IPS-15b (cell line): ENCODE measurements at regions not wholly inside any gene's neighbourhood (a gene's known extent, or its start where the extent isn't known, plus 50 kb on each side); places are given as distances from the start of the nearest gene placed in this dataset.

Source experiments
- H3K27me3 ChIP-seq: one replicate; pipeline ENCODE4 v1.6.1; 2013; ENCODE audit warnings: low read length; ENCODE audit not compliant: control insufficient read depth, insufficient read depth
- H3K36me3 ChIP-seq: one replicate; pipeline ENCODE4 v1.6.1; 2013; ENCODE audit warnings: low read length; ENCODE audit not compliant: control insufficient read depth, insufficient read depth
- H3K4me1 ChIP-seq: one replicate; pipeline ENCODE4 v1.6.1; 2013; ENCODE audit warnings: mild to moderate bottlenecking, low read length; ENCODE audit not compliant: control insufficient read depth, insufficient read depth
- H3K4me3 ChIP-seq: one replicate; pipeline ENCODE4 v1.5.1; 2013; ENCODE audit warnings: low read depth, low read length
- H3K9ac ChIP-seq: one replicate; pipeline ENCODE4 v1.6.1; 2013; ENCODE audit warnings: low read depth, mild to moderate bottlenecking, low read length
- H3K9me3 ChIP-seq: one replicate; pipeline ENCODE4 v1.6.1; 2013; ENCODE audit warnings: mild to moderate bottlenecking, low read length; ENCODE audit not compliant: control insufficient read depth, insufficient read depth

DNA sequence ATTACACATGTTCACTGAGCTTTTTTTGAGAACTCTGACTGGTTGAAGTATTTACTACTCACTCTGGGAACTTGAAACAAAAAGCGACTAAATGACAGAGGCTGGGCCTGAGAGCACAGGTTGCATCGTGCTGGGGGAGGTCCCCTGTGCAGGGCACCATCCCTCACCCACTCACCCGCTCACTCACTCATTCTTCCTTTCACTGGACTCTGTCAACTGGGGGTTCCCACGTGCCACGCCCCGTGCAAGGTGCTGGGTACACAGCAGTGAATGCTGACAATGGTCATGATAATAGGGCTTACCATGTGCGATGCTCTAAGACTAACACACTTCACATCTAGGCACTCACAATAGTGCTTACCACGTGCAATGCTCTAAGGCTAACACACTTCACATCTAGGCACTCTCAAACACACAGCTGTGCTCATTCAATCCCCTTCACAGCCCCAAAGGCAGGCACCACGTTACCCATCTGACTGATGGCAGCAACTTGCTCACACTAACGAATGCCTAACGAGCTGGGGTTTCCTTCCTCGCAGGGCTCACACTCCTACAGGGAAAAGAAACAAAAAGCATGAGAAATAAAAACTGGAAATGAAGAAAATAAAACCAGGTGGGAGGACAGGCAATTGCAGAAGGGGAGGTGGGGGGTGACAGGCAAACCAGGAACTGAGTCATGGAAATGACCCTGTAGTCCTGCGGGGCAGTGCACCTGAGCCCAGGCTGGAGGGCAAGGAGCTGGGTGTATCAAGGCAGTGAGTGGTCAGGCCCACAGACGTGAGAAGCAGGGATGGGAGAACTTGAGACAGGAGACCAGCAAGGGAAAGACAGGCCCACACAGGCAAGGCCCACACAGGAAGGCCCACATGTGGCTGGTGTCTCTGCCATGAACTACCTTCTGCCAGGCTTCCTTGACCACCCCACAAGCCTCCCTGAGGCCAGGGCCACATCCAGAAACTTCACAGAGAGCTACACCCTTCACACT lies 147.0 kb upstream of the FAM20C start:
- no peaks in the 10 kb centered on the region for H3K36me3 ChIP-seq
- peaks cover 7% of the 10 kb centered on the region for H3K27me3 ChIP-seq
- no peaks in the 10 kb centered on the region for H3K4me1 ChIP-seq
- H3K4me3 ChIP-seq, result no peak overlapping the region
- no peak overlapping the region for H3K9ac ChIP-seq
- H3K9me3 ChIP-seq, result no peaks in the 10 kb centered on the region

DNA sequence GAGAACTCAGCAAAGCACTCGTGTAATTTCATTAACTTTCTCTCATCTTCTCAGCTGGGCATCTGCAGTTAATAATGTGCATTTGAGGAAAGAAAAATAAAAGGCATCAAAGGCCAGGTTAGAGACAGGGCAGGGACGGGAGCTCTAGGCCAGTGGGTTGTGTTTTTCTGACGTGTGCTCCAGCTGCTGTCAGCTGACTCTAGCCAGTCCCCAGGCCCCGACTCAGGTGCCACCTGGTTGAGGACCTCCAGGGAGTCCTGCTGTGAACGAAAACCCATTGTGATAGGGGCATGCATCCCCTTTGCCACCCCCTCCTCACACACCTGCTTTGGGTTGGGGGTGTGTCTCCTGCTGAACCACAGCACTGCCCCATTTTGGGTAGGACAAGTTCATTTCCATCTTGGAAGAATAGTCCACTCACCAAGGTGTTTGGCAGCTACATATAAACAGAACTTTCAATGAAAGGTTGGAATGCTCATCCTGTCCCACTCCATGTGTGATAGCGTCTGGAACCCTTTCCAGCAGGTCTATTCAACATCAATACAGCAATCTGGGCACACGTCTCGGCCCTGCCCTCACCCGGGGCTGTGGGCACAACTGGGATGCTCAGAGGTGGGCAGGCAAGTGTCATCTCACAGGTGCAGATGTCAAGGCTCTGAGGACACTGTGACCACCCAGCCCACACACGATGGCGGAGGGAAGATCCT lies 146.1 kb upstream of the FAM20C start:
- peaks cover 7% of the 10 kb centered on the region for H3K27me3 ChIP-seq
- no peaks in the 10 kb centered on the region for H3K4me1 ChIP-seq
- no peaks in the 10 kb centered on the region for H3K9me3 ChIP-seq
- H3K36me3 ChIP-seq, result no peaks in the 10 kb centered on the region
- no peak overlapping the region for H3K9ac ChIP-seq
- H3K4me3 ChIP-seq, result no peak overlapping the region

DNA sequence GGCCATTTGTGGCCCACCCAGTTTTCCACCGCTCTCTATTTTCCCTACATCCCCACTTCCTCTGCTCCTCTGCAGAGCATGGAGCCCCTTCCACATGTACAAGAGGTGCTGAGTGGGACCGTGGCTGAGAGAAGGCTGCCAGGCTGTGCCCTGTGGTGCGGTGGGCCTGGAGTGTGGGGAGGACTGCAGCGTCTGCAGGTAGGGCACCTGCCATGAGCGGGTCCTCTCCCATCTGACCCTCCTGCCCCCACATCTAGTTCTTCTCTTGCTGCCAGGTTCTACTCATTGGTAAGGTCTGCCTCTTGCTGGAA lies 145.6 kb upstream of the FAM20C start:
- H3K36me3 ChIP-seq, result no peaks in the 10 kb centered on the region
- H3K4me1 ChIP-seq, result no peaks in the 10 kb centered on the region
- H3K4me3 ChIP-seq, result no peak overlapping the region
- H3K9me3 ChIP-seq, result no peaks in the 10 kb centered on the region
- no peak overlapping the region for H3K9ac ChIP-seq
- peaks cover 3% of the 10 kb centered on the region for H3K27me3 ChIP-seq

DNA sequence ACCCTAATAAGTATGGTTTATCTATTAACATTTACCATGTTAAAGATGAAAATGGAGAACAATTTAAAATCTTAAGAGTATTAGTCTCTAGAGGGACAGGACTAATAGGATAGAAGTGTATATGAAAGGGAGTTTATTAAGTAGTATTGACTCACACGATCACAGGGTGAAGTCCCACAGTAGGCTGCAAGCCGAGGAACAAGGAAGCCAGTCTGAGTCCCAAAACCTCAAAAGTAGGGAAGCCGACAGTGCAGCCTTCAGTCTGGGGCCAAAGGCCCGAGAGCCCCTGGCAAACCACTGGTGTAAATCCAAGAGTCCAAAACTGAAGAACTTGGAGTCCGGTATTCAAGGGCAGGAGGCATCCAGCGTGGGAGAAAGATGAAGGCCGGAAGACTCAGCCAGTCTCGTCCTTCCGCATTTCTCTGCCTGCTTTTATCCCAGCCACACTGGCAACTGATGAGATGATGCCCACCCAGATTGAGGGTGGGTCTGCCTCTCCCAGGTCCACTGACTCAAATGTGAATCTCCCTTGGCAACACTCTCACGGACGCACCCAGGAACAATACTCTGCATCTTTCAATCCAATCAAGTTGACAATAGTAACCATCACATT lies 140.8 kb upstream of the FAM20C start:
- Histone ChIP-seq H3K27me3 (no peaks in the 10 kb centered on the region), H3K36me3 (no peaks in the 10 kb centered on the region), H3K9ac (no peak overlapping the region), H3K4me1 (no peaks in the 10 kb centered on the region), H3K9me3 (no peaks in the 10 kb centered on the region), H3K4me3 (no peak overlapping the region)

DNA sequence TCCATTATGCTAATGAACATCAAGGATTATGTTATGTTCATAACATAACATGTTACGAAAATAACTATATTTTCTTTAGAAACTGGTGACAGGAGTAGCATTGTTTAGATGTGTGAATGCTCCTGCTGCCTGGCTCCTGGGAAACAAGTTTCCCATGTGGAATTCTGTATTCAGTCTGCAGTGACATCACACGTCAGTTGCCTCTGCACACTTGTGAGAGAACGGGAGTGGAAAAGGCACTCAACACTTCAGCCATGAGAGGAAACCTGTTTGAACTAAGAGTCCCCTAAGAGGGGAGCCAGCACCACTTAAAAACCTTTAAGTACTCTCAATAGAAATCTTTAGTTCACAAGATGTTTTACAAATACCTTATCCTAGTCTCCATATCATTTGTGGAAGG lies 140.3 kb upstream of the FAM20C start:
- Histone ChIP-seq H3K9me3 (no peaks in the 10 kb centered on the region), H3K9ac (no peak overlapping the region), H3K27me3 (no peaks in the 10 kb centered on the region)

DNA sequence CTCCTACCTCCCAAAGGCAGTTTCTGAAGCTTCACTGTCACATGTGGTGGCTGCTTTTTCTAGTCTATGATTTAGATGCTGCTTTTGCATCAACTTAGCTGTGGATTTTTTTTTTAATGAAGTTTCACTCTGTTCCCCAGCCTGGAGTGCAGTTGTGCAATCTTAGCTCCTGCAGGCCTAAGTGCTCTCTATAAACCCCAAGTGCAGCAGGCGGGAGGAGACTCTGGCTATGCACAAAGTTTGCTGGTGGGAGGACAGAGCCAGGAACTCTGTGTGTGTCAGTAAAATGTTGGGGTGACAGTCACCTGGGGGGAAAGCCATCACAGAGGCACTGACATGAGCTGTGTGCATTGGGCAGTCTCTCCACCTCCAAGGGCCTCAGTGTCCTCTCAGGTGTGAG lies 138.8 kb upstream of the FAM20C start:
- Histone ChIP-seq H3K4me1 (peaks cover 6% of the 10 kb centered on the region), H3K9me3 (no peaks in the 10 kb centered on the region), H3K4me3 (no peak overlapping the region), H3K9ac (no peak overlapping the region), H3K36me3 (no peaks in the 10 kb centered on the region), H3K27me3 (no peaks in the 10 kb centered on the region)

More for the DNA sequence above, 140.3 kb upstream of the FAM20C start:
- Histone ChIP-seq H3K36me3 (no peaks in the 10 kb centered on the region), H3K4me3 (no peak overlapping the region), H3K4me1 (no peaks in the 10 kb centered on the region)

DNA sequence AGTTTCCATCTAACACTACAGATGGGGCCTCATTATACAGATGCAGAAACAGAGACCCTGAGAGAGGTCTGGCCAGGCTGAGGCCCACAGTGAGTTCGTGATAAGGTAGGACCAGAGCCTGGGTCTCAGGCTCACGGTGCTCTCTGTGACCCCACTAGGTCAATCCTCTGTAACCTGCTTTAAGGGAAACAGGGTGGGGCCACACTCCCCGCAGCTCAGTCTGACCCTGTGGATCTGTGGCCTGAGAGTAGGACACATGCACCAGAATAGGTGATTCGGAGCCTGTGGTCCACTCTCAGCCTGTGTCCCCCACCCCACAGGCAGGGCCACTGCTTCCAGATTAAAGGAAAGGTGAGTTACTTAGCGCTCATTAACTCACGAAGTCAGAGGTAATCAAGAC lies 137.8 kb upstream of the FAM20C start:
- Histone ChIP-seq H3K4me1 (peaks cover 11% of the 10 kb centered on the region), H3K4me3 (no peak overlapping the region), H3K27me3 (no peaks in the 10 kb centered on the region), H3K9ac (no peak overlapping the region), H3K36me3 (no peaks in the 10 kb centered on the region), H3K9me3 (no peaks in the 10 kb centered on the region)

DNA sequence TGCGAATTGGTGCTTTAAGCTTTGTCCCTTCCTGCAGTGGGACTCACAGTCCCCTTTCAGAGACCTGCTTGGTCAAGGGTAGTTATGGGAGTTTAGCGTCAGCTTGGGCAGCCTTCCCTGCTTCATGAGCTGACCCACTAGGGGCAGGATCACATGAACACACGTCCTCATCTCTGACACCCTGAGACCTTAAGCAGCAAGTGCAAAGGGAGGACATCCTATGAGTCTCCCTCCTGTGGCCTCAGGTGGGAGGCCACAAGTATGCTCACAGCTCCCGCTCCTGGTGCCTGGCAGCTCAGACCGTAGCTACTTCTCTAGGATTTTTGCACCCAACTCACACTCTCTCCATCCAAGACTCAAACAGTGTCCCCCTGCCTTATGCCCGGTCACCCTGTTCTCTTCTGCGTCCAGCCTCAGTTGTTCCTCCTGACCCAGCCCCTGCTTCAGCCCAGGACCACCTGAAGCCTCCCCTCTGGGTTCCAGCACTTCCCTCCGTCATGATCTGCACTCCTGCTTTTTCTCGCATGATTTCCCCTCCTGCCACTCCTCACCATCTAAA lies 136.6 kb upstream of the FAM20C start:
- no peaks in the 10 kb centered on the region for H3K9me3 ChIP-seq
- H3K9ac ChIP-seq, result no peak overlapping the region
- no peaks in the 10 kb centered on the region for H3K36me3 ChIP-seq
- no peaks in the 10 kb centered on the region for H3K27me3 ChIP-seq
- no peak overlapping the region for H3K4me3 ChIP-seq
- peaks cover 16% of the 10 kb centered on the region for H3K4me1 ChIP-seq

DNA sequence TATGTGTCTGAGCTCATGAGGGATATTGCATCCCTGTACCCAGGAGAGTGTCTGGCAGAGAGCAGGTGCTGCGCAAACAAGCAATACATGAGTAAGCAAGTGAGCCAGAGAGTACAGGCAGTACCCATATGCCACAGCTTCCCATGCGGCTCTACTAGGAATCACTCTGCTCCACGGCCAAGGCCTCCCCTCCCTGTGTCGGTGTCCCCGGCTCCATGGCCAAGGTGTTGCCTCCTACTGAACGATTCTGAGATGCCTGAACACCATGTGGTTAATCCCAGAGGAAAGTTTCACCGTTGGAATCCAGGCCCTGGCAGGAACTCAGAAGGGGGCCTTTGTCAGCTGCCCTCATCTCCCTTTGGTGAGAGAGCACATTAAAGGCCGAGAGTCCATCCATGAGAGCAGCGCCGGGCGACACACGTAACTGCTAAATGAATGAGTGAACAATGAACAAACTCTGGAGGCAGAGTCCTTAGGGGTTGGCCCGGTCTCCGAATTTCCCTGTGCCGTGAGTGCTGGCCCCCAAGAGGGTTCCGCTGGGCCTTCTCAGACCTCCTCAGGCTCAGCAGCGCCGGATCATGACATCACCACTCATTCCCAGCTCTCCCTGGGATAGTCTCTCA lies 136.0 kb upstream of the FAM20C start:
- H3K36me3 ChIP-seq, result no peaks in the 10 kb centered on the region
- no peaks in the 10 kb centered on the region for H3K27me3 ChIP-seq
- H3K9me3 ChIP-seq, result no peaks in the 10 kb centered on the region
- peaks cover 16% of the 10 kb centered on the region for H3K4me1 ChIP-seq
- H3K9ac ChIP-seq, result no peak overlapping the region
- H3K4me3 ChIP-seq, result no peak overlapping the region

DNA sequence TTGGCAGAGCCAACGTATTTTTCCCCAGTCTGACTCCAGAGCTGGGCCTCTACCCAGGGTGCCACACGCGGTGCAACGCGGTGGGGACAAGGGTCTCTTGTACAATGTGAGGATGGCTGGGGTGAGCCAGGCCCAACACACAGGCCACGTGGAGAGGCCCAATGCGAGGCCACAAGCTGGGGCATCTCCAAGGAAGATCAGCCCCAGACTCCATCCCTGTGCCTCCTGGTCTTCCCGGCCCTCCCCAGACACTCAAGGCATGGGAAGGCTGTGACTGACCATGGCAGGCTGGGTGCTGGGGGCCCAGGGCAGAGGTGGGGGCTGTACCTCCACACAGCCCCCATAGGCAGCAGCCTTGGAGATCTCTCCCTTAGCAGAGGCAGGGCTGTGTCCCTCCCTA lies 135.3 kb upstream of the FAM20C start:
- no peak overlapping the region for H3K9ac ChIP-seq
- no peaks in the 10 kb centered on the region for H3K27me3 ChIP-seq
- peaks cover 16% of the 10 kb centered on the region for H3K4me1 ChIP-seq
- H3K36me3 ChIP-seq, result no peaks in the 10 kb centered on the region
- H3K9me3 ChIP-seq, result no peaks in the 10 kb centered on the region
- H3K4me3 ChIP-seq, result no peak overlapping the region

DNA sequence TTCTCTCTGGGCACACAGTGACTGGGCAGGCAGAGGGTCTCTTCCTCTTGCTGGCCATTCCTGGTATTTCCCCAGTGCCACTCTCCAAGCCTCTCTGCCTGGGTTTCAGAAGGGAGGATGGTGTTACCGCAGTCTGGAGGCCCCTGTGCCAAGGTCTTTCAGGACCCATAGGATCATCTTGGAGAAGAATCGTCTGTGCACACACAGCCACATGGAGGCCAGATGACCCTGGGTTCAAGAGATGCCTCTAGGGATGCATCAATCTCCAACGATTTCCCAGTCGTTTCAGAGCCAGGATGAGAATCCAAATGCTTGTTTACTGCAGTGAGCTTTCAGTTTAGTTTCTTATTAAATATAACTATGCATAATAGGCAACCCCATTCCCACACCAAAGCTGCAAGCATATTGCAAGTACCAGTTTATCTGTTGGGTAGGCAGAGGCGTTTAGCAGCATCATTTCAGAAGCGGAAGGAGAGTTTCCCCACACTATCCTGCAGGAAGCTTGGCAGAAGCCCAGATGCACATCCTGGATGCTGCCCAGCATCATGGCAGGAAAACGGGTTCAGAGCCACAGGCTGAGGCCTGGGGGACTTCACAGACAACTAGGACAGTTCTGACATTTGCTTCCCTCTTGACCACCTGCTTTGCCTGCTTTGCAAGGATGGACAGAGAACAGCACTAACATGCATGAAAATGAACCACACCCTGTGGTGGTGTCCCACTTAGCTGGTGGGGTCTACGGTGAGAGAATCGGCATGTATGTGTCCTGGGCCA lies 134.7 kb upstream of the FAM20C start:
- Histone ChIP-seq H3K4me3 (no peak overlapping the region), H3K9ac (no peak overlapping the region), H3K36me3 (no peaks in the 10 kb centered on the region), H3K27me3 (no peaks in the 10 kb centered on the region), H3K4me1 (peaks cover 16% of the 10 kb centered on the region), H3K9me3 (no peaks in the 10 kb centered on the region)
